Peyer's patch (tissue), 4 donors: ENCODE measurements at regions not wholly inside any gene's neighbourhood (a gene's known extent, or its start where the extent isn't known, plus 50 kb on each side); places are given as distances from the start of the nearest gene placed in this dataset.

Source experiments
- DNase-seq, 3 donors: peaks; one replicate each; pipeline ENCODE4 v3.0.0-alpha.2; 2017 to 2019
- H3K27ac ChIP-seq, 4 donors: fragments of 200-600 bp; sonication (generic); one replicate each; pipeline ENCODE4 v1.5.1; 2016 to 2019
- H3K27me3 ChIP-seq, 2 donors: fragments of 200-600 bp; sonication (generic); one replicate each; pipeline ENCODE4 v1.5.1; 2019
- H3K36me3 ChIP-seq, 3 donors: fragments of 200-600 bp; sonication (generic); one replicate each; pipeline ENCODE4 v1.5.1; 2016 to 2019
- H3K4me1 ChIP-seq, 4 donors: fragments of 200-600 bp; sonication (generic); one replicate each; pipeline ENCODE4 v1.5.1; 2016 to 2019
- H3K4me3 ChIP-seq, 4 donors: fragments of 200-600 bp; sonication (generic); 1 replicate in 3 of 4; 2 replicates in 1 of 4; pipeline ENCODE4 v1.5.1; 2016 to 2019; ENCODE audit warnings: mild to moderate bottlenecking in 1 of 4
- H3K9me3 ChIP-seq, 4 donors: fragments of 200-600 bp; sonication (generic); one replicate each; pipeline ENCODE4 v1.5.1; 2016 to 2019; ENCODE audit warnings: mild to moderate bottlenecking in 1 of 4
- CTCF ChIP-seq, 6 experiments: fragments of 450-650 bp in 4 of 6; fragments of 200-600 bp in 2 of 6; sonication (generic) in 1 of 6; IDR thresholded peaks; one replicate each; pipeline ENCODE4 v1.5.1; 2017 to 2019; ENCODE audit warnings: antibody characterized with exemption in 6 of 6, mild to moderate bottlenecking in 3 of 6, moderate library complexity in 1 of 6
- POLR2A ChIP-seq, 2 donors: fragments of 450-650 bp; IDR thresholded peaks; one replicate each; pipeline ENCODE4 v1.5.1; 2017; ENCODE audit warnings: antibody characterized with exemption in 2 of 2, mild to moderate bottlenecking in 2 of 2, moderate library complexity in 2 of 2

GRCh38 chr4:136664988-136665387 lies 867.3 kb downstream of the PCDH18 start:
- no peaks in the 10 kb centered on the region for H3K27me3 ChIP-seq
- no peak for TF ChIP-seq CTCF (IDR thresholded peaks at IDR 0.05)
- TF ChIP-seq POLR2A (IDR thresholded peaks at IDR 0.05), result no peak
- no peak overlapping the region for H3K27ac ChIP-seq
- no peaks in the 10 kb centered on the region for H3K4me1 ChIP-seq
- DNase-seq, result no peak
- H3K4me3 ChIP-seq, result no peak overlapping the region
- no peaks in the 10 kb centered on the region for H3K36me3 ChIP-seq
- H3K9me3 ChIP-seq, result no peaks in the 10 kb centered on the region

GRCh38 chr4:136662539-136662938 lies 869.8 kb downstream of the PCDH18 start:
- no peak for DNase-seq
- no peaks in the 10 kb centered on the region for H3K36me3 ChIP-seq
- no peak overlapping the region for H3K27ac ChIP-seq
- H3K4me1 ChIP-seq, result no peaks in the 10 kb centered on the region
- TF ChIP-seq CTCF (IDR thresholded peaks at IDR 0.05), result no peak
- TF ChIP-seq POLR2A (IDR thresholded peaks at IDR 0.05), result no peak
- no peak overlapping the region for H3K4me3 ChIP-seq
- no peaks in the 10 kb centered on the region for H3K27me3 ChIP-seq
- H3K9me3 ChIP-seq, result no peaks in the 10 kb centered on the region

GRCh38 chr4:136653640-136654406 lies 878.5 kb downstream of the PCDH18 start:
- H3K27ac ChIP-seq, result no peak overlapping the region
- H3K4me1 ChIP-seq, result no peaks in the 10 kb centered on the region
- no peaks in the 10 kb centered on the region for H3K27me3 ChIP-seq
- TF ChIP-seq POLR2A (IDR thresholded peaks at IDR 0.05) (no peak), CTCF (IDR thresholded peaks at IDR 0.05) (no peak)
- no peak overlapping the region for H3K4me3 ChIP-seq
- no peaks in the 10 kb centered on the region for H3K9me3 ChIP-seq
- no peak for DNase-seq
- no peaks in the 10 kb centered on the region for H3K36me3 ChIP-seq

GRCh38 chr4:136651932-136652331 lies 880.4 kb downstream of the PCDH18 start:
- Histone ChIP-seq H3K27me3 (no peaks in the 10 kb centered on the region), H3K9me3 (no peaks in the 10 kb centered on the region), H3K36me3 (no peaks in the 10 kb centered on the region), H3K4me1 (no peaks in the 10 kb centered on the region), H3K27ac (no peak overlapping the region), H3K4me3 (no peak overlapping the region)
- no peak for TF ChIP-seq POLR2A (IDR thresholded peaks at IDR 0.05)
- no peak for TF ChIP-seq CTCF (IDR thresholded peaks at IDR 0.05)
- no peak for DNase-seq

GRCh38 chr4:136651278-136651667 lies 881.0 kb downstream of the PCDH18 start:
- Histone ChIP-seq H3K36me3 (no peaks in the 10 kb centered on the region), H3K27ac (no peak overlapping the region), H3K27me3 (no peaks in the 10 kb centered on the region), H3K4me1 (no peaks in the 10 kb centered on the region), H3K9me3 (no peaks in the 10 kb centered on the region), H3K4me3 (no peak overlapping the region)
- DNase-seq, result no peak
- no peak for TF ChIP-seq POLR2A (IDR thresholded peaks at IDR 0.05)
- TF ChIP-seq CTCF (IDR thresholded peaks at IDR 0.05), result no peak
